ENCODE measurements at regions not wholly inside any gene's neighbourhood (a gene's known extent, or its start where the extent isn't known, plus 50 kb on each side); places are given as distances from the start of the nearest gene placed in this dataset.

DNA sequence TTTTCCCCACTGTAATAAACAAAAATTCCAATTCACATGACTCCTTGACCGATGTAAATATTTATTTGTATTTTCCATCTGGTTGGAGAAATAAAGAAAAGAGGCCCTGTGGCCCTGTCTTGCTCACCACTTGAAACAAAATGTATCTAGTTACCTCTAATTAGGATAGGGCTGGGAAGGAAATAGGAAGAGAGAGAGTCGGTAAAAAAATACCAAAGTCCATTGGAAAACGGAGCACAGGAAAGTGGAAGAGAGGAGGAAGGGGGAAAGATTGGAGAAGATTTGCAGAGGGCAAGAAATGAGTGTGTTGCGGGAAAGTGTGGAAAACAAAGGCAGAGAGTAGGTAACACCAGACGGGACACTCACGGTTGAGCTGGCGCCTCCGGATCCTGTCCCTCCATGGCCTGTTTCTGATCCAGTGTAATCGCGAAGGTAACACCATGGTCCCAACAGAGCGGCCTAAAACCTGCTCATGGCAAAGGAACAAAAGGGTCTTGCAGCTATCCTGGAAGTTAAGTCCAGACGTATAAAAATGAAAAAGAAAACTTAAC is 105.8 kb upstream of the RIPOR2 start:
- DNase-seq: no peak

DNA sequence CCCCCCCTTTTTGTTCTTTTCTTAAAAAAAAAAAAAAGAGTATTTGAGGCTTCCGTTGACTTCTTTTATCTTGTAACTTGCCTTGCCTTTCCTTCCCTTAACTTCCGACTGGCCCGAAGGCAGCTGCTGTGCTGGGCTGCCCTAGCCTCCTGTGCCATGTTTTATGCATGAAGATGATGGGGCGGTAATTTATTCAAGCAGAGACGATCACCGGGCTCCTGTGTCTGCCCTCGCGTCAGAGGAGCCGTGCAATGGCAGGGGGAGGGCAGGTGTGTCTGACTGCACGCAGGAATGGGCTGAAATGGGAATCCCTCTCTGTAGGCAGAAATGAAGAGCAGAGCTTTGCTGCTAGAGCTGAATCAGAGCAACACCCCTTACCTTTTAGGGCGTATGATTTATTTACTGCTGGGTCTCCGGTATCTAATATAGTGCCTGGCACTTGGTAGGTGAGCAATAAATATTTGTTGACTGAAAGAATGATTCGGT is 106.3 kb upstream of the RIPOR2 start:
- no peak for DNase-seq

DNA sequence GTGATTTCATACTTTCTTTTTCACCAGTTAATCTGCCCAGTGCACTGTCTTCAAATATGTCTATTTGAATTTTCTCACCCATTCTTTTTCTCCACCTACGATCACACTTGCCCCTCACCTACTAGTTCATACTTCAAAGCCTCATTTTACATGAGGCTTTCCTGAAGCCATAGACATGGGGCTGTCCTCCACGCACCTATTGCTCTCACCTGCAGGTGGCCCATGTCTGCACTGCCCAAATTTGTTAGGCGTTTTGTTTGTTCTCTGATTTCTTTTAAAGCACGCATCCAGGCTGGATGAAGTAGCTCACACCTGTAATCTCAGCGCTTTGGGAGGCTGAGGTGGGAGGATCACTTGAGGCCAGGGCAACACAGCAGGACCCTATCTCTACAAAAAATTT is 106.8 kb upstream of the RIPOR2 start:
- DNase-seq: no peak

DNA sequence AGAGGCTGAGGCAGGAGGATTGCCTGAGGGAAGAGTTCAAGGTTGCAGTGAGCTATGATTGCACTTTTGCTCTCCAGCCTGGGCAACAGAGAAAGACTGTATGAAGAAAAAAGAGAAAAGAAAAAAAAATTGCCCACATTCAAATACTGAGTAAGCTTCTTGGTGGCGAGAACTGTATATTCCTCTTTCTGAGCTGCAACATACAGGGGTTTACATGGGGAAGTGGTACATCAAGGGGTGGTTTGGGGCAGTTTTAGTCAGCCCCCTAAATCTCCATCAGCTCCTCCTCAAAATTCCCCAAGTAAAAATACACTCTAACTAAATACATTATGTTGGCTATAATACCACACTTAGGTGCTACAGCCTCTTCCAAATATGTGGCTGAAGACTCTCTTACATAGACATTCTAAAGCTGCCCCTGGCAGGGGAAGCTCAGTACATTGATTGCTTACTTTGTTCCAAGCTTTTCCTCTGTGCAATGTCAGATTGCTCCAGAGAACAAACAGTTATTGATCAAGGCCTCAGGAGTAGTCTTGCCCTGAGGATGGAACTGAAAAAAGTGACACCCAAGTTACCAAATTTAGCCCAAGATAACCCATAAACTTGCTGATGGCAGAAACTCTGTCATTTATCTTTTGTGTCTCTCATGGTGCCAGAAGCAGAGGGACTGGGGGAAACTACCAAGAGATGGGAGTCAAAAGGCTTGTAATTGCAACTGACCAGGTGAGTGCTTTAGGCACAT is 107.4 kb upstream of the RIPOR2 start:
- DNase-seq: no peak

DNA sequence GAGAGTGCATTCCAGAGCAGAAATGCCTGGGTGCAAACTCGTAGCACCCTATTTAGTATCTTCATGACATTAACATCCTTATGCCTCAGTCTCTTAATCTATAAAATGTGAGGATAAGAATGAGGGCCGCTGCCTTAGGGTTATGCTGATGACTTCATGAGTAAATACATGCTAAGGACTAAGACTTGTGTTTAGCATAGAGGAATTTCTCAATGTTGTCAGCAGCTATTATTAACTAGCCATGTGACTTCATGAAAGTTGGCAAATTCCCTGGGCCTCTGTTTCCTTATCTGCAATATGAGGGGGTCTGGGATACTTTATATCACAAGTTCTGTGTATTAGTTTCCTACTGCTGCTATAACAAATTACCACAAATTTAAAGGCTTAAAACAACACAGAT is 108.1 kb upstream of the RIPOR2 start:
- DNase-seq: no peak

DNA sequence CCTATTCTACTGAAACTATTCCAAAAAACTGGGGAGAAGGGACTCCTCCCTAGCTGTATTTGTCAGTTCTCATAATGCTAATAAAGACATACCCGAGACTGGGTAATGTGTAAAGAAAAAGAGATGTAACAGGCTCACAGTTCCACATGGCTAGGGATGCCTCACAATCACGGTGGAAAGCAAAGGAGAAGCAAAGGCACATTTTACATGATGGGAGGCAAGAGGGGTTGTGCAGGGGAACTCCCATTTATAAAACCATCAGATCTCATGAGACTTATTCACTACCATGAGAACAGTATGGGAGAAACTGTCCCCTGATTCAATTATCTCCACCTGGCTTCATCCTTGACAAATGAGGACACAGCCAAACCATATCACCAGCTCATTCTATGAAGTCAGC is 111.2 kb upstream of the RIPOR2 start:
- DNase-seq: no peak

DNA sequence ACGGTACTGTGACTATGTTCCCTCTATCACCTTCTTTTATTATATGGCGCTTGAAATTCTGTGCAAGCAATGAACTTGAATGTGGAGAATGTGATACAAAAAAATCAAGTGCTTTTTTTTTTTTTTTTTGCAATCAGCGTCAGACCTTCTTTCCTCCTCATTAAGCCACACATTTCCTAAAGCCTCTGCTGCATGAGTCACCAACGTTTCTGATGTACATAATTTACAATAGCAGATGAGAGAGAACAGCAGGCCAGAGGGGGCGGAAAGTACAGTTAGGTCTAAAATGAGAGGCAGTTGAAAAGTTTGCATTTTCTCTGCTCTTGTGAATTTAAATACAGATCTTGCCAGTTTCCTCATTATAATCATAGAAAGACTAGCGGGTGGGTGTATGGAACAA is 114.6 kb upstream of the RIPOR2 start:
- DNase-seq: no peak

DNA sequence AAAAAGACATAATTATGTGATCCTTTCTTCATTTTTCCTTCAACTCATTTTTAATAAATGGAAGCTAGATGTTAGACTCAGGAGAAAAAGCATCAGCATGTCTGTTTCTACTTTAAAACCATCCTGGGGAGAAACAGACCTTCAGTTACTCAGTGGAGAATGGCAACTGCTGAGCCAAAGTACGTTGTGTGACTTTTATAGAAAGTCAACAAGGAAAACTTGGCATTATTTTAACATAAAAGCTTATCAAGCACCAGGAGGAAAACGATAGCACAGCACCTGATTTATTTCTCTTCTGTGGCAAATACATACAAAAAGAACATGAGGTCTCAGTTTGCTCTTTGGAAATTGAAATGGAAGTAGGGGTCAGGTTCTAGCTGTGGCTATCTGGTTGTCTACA is 115.3 kb upstream of the RIPOR2 start:
- no peak for DNase-seq

DNA sequence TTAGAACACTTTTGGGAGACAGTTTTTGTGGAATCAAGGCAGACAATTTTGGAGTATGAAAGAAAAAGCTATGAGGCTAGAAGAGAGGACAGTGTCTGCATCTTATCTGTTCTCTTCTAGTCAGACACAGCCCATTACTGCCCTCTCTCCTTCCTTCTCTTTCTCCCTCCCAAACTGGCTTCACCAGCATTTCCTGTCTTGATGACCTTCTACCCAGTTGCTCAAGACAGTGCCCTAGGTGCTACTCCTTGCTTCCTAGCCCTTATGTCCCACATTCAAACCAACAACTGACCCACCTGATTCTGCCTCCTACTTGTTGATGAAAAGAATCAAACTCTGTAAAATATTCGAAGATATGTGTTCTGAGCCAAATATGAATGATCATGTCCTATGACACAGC is 116.4 kb upstream of the RIPOR2 start:
- no peak for DNase-seq

DNA sequence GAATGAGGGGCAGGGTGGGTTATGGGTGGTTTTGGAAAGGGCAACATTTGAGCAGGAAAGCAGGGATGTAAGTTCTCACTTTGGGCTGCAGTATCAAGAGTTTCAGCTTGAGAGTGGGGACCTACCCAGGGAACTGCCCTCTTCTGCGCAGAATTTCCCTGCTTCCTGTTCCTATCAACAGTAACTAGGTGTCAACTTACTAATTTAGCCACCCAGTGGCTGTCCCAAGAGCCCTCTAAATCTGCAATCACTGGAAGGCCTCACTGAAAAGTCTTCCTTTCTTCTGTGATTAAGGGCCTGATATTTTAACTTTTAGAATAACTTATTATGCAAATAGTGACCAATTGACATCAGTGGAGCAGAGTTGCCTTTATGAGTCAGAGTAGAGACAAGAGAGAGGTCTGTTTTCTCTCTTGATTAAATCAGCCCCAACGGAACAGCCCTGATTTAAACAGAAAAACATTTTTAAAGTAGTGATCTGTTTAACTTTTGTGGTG is 118.2 kb upstream of the RIPOR2 start:
- no peak for DNase-seq

DNA sequence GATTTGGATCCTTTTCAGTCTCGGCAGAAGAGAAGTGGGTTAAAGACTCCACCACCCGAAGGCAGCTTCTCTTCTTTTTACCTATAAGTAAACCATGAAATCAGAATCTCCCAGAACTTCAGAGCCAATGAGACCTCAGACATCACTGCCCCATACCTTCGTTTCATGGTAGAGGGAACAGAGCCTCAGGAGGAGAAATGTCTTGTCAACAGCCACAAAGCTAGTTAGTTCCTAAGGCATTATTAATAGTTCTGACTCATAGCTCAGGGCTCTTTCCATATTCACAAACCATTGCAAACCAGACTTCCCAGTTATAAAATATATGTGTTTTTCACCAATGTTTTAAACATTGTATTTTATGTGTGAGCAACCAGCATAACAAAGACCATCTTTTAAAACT is 118.7 kb upstream of the RIPOR2 start:
- no peak for DNase-seq

DNA sequence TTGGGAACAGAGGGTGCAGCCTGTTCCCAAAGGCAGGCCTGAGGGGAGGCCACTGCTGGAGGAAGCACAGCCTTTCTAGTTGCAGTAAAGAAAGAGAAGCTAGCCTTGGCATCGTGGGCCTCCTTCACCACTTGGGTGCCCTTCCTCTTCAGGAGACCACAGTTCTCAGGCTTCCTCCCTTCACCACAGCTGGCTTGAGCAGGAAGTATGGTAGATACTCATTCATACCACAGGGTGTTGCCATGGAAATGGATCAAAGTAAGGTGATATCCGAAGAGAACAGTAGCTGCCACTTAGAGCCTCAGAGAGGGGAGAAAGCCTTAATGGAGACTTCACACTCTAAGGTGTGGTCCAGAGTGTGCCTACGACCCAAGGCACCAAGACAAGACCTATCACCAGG is 120.4 kb upstream of the RIPOR2 start:
- DNase-seq: no peak

DNA sequence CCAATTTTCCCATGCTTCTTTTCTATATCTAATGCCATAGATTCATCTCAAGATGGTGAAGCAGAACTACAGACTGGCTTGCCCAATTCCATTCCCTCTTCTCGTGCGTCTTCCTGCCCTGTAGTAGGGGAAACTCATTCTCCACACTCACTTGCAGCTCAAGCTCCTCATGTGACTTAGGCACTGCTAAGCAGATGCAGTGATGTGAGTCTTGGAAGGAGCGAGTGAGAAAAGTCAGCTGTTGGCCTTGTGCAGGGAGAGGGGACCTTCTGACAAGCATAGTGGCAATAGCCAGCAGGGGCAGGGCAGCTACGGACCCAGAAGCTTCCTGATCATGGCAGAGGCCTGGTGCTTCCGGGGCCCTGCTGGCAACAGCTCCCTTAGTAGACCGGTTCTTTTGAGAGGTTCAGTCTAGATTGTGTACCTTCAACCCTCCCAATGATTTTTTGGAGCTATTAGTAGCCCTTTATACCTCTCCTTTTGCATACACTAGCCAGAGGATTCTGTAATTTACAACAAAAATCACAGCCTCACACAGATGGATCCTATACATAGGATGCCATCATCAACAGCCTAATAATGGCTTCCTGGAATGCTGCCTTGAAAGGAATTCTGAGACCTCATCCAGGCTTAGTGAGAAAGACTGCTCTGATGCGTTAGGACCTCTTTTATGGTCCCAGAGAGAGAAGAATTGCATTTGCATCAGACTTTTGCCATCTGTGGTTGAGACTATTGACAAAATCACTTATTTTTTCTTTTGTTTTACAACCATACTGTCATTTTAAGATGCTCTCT is 121.5 kb upstream of the RIPOR2 start:
- no peak for DNase-seq

DNA sequence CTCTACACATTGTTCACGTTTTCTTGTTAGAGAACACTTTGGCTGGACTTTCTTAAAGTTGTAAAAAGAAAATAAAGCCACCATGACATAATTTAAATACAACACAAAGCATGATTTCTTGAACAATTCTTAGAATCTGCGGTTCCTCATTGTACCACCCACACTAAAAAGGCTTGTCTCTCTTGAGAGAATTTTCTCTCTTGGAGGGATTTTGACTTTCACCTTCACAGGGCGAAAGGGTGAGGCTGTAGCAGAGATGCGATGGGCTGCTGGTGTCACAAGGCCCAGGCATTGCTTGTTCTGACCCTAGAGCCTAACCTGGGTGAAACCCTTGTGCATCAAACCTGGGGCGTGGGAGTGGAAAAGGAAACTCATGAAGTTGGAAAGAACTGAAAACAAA is 122.7 kb upstream of the RIPOR2 start:
- DNase-seq: no peak

DNA sequence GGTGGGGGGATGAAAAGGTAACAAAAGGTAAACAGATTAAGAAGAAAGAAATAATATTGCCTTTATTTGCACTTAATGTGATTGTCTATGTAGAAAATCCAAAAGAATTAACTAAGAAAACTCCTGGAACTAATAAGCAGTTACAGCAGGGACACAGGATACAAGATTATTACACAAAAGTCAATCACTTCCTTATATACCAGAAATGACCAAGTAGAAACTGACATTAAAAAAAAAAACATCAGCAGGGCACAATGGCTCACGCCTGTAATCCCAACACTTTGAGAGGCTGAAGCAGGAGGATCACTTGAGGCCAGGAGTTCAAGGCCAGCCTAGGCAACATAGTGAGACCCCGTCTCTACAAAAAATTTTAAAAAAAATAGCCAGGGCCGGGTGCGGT is 123.2 kb upstream of the RIPOR2 start:
- no peak for DNase-seq

DNA sequence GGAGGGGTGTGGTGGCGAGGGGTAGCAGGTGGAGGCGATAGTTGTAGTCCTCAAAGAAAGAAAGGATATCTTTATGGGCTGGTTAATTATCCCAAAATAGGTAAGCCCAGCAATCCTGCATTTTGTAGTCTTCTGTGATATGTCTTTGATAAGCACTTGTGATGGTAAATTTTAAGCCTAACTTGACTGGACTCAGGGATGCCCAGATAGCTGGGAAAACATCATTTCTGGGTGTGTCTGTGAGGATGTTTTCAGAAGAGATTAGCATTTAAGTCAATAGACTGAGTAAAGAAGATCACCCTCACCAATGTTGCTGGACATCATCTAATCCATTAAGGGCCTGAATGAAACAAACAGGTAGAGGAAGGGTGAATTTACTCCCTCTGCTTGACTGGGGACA is 124.8 kb upstream of the RIPOR2 start:
- DNase-seq: no peak

DNA sequence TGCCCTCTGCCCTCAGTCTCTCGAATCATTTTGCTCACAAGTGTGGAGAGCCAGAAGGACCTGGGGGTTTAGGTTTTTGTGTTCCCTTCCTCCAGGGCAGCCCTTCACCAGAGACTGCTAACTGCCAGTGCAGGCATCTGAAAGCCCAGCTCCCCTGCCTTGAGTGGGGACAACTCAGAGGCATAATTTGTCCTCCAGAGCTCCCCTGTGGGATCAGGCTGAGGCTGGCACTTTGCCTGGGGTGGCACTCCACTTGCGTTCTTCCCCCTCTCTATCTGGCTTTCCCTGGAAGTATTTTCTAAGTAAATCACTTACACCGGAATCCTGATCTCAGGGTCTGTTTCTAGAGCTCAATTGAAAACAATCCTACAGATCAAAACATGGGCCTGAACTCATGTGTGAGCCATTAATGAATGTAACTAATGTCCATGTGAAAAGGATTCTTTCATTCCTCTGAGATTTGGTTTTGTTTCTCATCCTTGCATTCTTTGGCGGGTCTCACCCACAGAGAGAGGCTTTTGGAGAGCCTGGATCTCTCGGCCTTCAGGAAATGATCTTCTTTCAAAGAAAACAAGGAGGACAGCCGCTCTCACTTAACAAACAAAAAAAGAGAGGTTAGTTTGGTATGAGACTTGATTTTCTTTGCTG is 125.7 kb upstream of the RIPOR2 start:
- DNase-seq: no peak

DNA sequence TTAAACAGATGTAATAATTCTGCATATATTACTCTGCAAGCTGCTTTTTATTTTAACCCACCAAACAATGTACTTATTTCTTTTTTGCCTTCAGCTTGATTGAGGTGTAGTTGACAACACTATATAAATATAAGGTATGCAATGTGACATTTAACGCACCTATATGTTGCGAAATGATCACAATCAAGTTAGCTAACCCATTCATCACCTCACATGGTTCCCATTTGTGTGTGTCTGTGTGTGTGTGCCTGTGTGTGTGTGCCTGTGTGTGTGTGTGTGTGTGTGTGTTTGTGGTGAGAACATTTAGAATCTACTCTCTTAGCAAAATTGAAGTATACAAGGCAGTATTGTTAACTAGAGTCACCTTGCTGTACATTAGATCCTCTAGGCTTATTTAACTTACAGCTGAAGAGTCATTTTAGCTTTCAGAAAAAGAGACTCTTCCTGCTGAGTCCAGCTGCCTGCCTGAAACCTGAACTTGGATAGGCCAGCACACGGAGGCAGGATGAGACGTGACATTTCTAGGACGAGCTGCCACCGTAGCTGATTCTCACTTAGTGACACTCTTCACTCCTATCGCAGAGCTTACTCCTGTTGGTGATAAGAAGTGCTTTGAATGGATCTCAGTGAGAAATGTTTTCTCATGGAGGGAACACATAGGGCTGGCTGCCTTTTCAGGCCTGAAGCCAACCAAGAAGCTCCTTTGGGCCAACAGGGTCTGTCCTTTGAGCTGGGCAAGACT is 126.5 kb upstream of the RIPOR2 start:
- no peak for DNase-seq

DNA sequence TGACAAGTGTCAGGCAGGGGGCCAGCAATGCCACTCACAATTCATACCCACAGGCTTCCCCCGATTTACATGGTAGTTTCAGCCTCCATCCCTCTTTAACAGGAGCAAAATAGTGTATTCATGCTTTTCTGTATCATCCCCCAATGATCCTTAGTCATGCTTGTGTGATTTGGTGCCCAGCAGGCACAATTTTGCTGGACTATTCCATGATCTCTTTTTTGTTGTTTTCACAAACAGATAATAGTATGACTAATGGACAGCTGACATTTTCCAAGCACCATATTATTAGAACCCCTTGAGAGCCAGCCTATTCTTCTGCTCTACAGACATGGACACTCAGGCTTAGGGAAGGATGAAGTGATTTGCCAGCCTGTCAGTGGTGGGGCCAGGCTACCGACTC is 128.2 kb upstream of the RIPOR2 start:
- DNase-seq: no peak

DNA sequence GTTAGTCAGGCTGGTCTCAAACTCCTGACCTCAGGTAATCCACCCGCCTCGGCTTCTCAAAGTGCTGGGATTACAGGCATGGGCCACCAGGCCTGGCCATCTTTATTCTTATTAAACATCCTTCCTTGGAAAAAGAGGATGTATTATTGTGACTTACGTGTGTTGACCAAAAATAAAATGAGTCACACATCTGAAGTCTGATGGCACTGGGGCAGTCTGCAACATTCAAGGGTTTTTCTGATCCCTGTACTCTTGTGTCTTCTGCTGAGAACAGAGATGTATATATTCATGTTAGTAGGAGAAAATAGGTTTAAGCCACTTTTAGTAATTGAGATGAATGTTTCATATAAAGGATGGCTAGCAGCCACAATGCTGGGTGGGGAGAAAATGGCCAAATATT is 129.9 kb upstream of the RIPOR2 start:
- DNase-seq: no peak

DNA sequence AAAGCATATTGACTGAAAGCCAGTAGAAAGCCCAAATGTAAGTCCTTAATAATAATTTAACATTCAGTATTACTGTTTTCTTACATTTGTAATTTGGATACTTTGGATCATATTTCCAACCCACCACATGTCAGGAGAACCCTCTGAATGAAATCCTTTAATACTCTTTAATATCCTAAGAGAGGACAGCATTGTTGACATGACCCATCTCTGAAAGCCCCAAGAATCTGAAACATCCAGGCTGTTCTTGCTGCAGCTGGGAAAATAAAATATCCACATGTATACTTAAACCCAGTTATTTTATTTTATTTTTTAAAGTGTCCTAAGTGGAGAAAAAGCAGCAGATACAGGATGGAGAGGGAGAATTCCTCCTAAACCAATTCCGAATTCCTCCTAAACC is 130.8 kb upstream of the RIPOR2 start:
- DNase-seq: no peak

DNA sequence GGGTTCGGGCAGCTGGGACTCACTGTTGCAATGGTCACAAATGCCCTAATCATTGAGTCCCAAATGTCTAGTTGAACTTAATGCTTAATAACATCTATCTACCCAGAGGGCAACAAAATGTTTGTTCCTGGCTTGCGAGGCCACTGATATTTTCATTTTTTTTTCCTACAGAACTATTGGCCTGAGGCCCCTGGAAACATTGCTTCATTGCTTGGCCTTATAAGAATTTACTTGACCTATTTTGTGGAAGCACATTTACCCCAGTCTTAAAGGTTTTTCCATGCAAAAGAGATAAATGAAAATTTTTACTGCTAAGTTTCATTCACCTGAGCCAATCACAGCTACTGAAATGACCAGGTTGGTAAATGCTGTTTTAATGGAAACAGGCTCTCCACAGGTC is 133.1 kb upstream of the RIPOR2 start:
- no peak for DNase-seq
